ENCODE measurements at regions not wholly inside any gene's neighbourhood (a gene's known extent, or its start where the extent isn't known, plus 50 kb on each side); places are given as distances from the start of the nearest gene placed in this dataset.

DNA sequence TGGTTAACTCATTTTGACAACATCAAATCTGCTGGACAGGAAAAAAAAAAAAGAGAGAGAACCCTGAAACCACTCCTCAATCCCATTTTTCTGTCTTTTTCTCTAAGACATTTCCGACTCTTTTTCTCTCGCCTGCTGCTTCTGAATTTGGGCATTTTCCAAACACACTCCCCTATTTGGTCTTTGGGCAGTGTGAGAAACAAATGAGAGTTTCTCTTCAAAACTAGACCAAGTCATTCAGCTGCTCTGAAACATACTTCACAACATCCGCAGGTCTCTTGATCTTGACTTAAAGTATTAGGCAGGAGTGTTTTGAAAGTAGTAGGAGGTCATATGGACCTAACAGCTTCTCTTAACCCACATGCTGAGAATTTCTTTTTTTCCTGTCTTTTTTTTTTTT lies 364.8 kb upstream of the ESRRG start:
- H3K27me3 ChIP-seq (ENCODE audit: insufficient read depth, low read length) = peaks cover 64% of the 10 kb centered on the region
- H3K4me3 ChIP-seq (ENCODE audit: low read length) = peak overlapping the region; percentile 58; the same call in 1 of the 2 replicates

DNA sequence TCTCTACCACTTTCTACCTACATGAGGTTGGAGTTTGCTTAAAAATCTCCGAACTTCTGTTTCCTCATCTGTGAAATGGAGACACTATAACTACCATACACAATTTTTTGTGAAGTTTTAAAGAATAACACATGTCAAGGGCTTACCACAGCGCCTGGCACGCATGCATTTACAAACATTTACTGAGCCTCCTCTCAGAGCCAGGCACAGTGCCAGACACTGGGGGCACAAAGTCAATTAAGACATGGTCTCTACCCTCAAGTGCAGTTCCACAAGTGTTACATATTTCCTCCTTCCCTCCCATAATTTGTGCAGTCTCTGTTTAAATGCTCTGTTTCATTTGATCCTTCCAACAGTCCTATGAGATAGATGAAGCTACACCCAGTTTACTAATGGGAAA lies 356.4 kb upstream of the ESRRG start:
- WGBS = 97% methylated on average over 3 of the region's 3 CpGs
- no peaks in the 10 kb centered on the region for H3K4me1 ChIP-seq (ENCODE audit: insufficient read depth, low read length)
- no peak overlapping the region for H3K27ac ChIP-seq (ENCODE audit: low read depth, low read length)

More for the DNA sequence above, 364.8 kb upstream of the ESRRG start:
- Histone ChIP-seq H3K36me3 (ENCODE audit: insufficient read depth, low read length) (no peaks in the 10 kb centered on the region), H3K9me3 (ENCODE audit: insufficient read depth, low read depth, low read length) (no peaks in the 10 kb centered on the region), H3K4me1 (ENCODE audit: insufficient read depth, low read length) (peaks cover 19% of the 10 kb centered on the region), H3K27ac (ENCODE audit: low read depth, low read length) (no peak overlapping the region), H3K9ac (ENCODE audit: low read depth, low read length) (no peak overlapping the region)
- 60% methylated on average over 2 of the region's 3 CpGs for WGBS

GRCh38 chr1:217078959-217079358 lies 355.7 kb upstream of the ESRRG start:
- Histone ChIP-seq H3K4me1 (ENCODE audit: insufficient read depth, low read length) (no peaks in the 10 kb centered on the region), H3K27me3 (ENCODE audit: insufficient read depth, low read length) (no peaks in the 10 kb centered on the region), H3K36me3 (ENCODE audit: insufficient read depth, low read length) (no peaks in the 10 kb centered on the region), H3K4me3 (ENCODE audit: low read length) (no peak overlapping the region), H3K27ac (ENCODE audit: low read depth, low read length) (no peak overlapping the region), H3K9ac (ENCODE audit: low read depth, low read length) (no peak overlapping the region), H3K9me3 (ENCODE audit: insufficient read depth, low read depth, low read length) (no peaks in the 10 kb centered on the region)
- WGBS = no CpG with 5 or more reads among the region's 1 CpG

More for the DNA sequence above, 356.4 kb upstream of the ESRRG start:
- no peak overlapping the region for H3K4me3 ChIP-seq (ENCODE audit: low read length)
- no peaks in the 10 kb centered on the region for H3K27me3 ChIP-seq (ENCODE audit: insufficient read depth, low read length)
- no peak overlapping the region for H3K9ac ChIP-seq (ENCODE audit: low read depth, low read length)
- no peaks in the 10 kb centered on the region for H3K36me3 ChIP-seq (ENCODE audit: insufficient read depth, low read length)
- H3K9me3 ChIP-seq (ENCODE audit: insufficient read depth, low read depth, low read length) = no peaks in the 10 kb centered on the region

DNA sequence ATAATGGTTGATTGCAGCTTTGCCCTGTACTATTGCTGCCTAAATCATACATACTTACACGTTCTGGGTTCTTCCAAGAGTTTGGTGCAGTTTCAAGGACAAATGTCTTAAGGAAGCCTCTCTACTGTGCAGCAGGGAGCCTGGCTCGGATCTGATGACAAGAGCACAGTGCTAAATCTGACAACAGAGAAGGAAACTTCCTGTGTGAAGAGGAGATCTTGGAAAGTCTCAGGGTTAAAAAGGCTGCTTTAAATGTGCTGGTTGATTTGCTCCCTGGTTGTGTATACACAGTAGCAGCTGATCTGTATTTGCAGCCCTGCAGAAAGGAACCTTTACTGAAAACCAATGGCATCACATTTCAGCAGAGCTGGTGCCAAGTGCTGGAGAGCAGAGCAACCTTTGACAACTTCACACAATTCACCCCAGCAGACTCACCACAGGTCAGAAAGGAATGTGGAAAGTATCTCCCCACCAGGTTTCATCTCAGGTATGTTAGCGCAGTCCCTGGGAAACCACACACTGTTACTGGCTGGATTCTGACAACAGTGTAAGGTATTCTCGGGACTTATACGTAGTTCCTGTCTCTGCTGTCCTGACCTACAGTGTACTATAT lies 355.0 kb upstream of the ESRRG start:
- Histone ChIP-seq H3K4me1 (ENCODE audit: insufficient read depth, low read length) (no peaks in the 10 kb centered on the region), H3K27ac (ENCODE audit: low read depth, low read length) (no peak overlapping the region), H3K9me3 (ENCODE audit: insufficient read depth, low read depth, low read length) (no peaks in the 10 kb centered on the region), H3K4me3 (ENCODE audit: low read length) (no peak overlapping the region), H3K36me3 (ENCODE audit: insufficient read depth, low read length) (no peaks in the 10 kb centered on the region), H3K9ac (ENCODE audit: low read depth, low read length) (no peak overlapping the region), H3K27me3 (ENCODE audit: insufficient read depth, low read length) (no peaks in the 10 kb centered on the region)
- 73% methylated on average over 5 of the region's 5 CpGs for WGBS

DNA sequence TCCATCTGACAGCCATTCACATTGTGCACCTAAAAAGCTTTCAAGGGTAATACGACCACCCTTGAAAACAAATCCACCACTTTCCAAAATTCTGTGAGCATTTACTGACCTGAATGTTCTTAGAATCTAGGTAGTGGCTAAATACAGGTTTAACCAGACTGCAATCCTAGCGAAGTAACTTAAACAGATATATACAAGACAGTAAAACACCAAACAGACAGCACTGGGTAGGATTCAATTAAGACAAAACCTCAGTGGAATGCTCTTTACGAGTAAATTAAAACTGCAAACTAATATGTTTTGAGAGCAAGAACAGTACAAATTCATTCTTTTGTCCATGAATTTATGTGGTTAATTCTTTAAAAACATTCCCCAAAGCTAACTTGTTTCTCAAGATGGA lies 354.2 kb upstream of the ESRRG start:
- no peaks in the 10 kb centered on the region for H3K9me3 ChIP-seq (ENCODE audit: insufficient read depth, low read depth, low read length)
- no peaks in the 10 kb centered on the region for H3K36me3 ChIP-seq (ENCODE audit: insufficient read depth, low read length)
- no peaks in the 10 kb centered on the region for H3K4me1 ChIP-seq (ENCODE audit: insufficient read depth, low read length)
- H3K27ac ChIP-seq (ENCODE audit: low read depth, low read length) = no peak overlapping the region
- H3K27me3 ChIP-seq (ENCODE audit: insufficient read depth, low read length) = no peaks in the 10 kb centered on the region
- no peak overlapping the region for H3K4me3 ChIP-seq (ENCODE audit: low read length)
- no peak overlapping the region for H3K9ac ChIP-seq (ENCODE audit: low read depth, low read length)
- 88% methylated on average over 3 of the region's 3 CpGs for WGBS

- H3K9ac ChIP-seq (ENCODE audit: low read depth, low read length) = no peak overlapping the region
- H3K4me1 ChIP-seq (ENCODE audit: insufficient read depth, low read length) = no peaks in the 10 kb centered on the region
- H3K27ac ChIP-seq (ENCODE audit: low read depth, low read length) = no peak overlapping the region
- WGBS = 88% methylated on average over 2 of the region's 2 CpGs
- H3K9me3 ChIP-seq (ENCODE audit: insufficient read depth, low read depth, low read length) = no peaks in the 10 kb centered on the region
- H3K27me3 ChIP-seq (ENCODE audit: insufficient read depth, low read length) = no peaks in the 10 kb centered on the region
- no peak overlapping the region for H3K4me3 ChIP-seq (ENCODE audit: low read length)
- no peaks in the 10 kb centered on the region for H3K36me3 ChIP-seq (ENCODE audit: insufficient read depth, low read length)
Observed at GRCh38 chr1:217076902-217077301, 353.7 kb upstream of the ESRRG start.

- no peaks in the 10 kb centered on the region for H3K4me1 ChIP-seq (ENCODE audit: insufficient read depth, low read length)
- WGBS = 88% methylated on average over 1 of the region's 1 CpG
- H3K27ac ChIP-seq (ENCODE audit: low read depth, low read length) = no peak overlapping the region
- H3K36me3 ChIP-seq (ENCODE audit: insufficient read depth, low read length) = no peaks in the 10 kb centered on the region
- H3K9ac ChIP-seq (ENCODE audit: low read depth, low read length) = no peak overlapping the region
- no peak overlapping the region for H3K4me3 ChIP-seq (ENCODE audit: low read length)
- no peaks in the 10 kb centered on the region for H3K27me3 ChIP-seq (ENCODE audit: insufficient read depth, low read length)
- H3K9me3 ChIP-seq (ENCODE audit: insufficient read depth, low read depth, low read length) = no peaks in the 10 kb centered on the region
Observed at GRCh38 chr1:217072926-217073325, 349.7 kb upstream of the ESRRG start.

DNA sequence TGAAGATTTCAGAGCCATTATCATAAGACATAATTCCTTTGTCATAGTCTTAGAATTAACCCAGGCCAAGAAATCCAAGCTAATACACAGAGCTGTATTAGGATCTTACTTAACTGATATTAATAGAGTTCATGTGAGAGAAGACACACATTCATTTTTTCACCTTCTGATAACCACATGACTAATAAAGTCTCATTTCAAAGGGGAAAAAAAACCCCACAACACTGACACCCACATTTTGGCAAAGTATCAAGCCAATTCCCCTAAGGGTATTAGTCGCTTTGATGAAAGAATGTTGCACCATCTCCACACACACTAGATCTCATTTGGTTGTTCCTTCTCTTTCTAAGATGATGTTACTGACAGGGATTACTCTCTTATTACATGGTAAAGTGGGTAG lies 344.4 kb upstream of the ESRRG start:
- H3K27ac ChIP-seq (ENCODE audit: low read depth, low read length) = no peak overlapping the region
- H3K9ac ChIP-seq (ENCODE audit: low read depth, low read length) = no peak overlapping the region
- WGBS = 86% methylated on average over 1 of the region's 1 CpG
- no peaks in the 10 kb centered on the region for H3K4me1 ChIP-seq (ENCODE audit: insufficient read depth, low read length)
- H3K9me3 ChIP-seq (ENCODE audit: insufficient read depth, low read depth, low read length) = no peaks in the 10 kb centered on the region
- H3K36me3 ChIP-seq (ENCODE audit: insufficient read depth, low read length) = no peaks in the 10 kb centered on the region
- H3K4me3 ChIP-seq (ENCODE audit: low read length) = no peak overlapping the region
- no peaks in the 10 kb centered on the region for H3K27me3 ChIP-seq (ENCODE audit: insufficient read depth, low read length)

DNA sequence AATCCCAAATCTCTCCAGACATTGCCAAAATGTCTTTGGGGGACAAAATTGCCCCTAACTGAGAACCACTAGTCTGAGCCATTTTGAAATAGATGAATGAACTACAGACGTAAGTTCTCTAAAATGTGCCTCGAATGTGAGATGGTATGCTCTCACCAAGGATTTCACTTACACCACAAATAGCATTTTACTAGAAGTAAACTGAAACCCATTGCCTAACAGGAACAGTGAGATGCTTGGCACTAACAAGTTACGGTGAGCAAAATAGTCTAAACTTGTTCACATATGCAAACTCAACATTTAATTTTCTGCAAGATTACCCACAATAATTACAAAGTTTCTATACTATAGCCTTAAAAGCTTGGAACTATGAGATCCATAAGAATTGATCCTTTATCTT lies 343.6 kb upstream of the ESRRG start:
- Histone ChIP-seq H3K27ac (ENCODE audit: low read depth, low read length) (no peak overlapping the region), H3K36me3 (ENCODE audit: insufficient read depth, low read length) (no peaks in the 10 kb centered on the region), H3K27me3 (ENCODE audit: insufficient read depth, low read length) (no peaks in the 10 kb centered on the region), H3K4me3 (ENCODE audit: low read length) (no peak overlapping the region), H3K9me3 (ENCODE audit: insufficient read depth, low read depth, low read length) (no peaks in the 10 kb centered on the region), H3K4me1 (ENCODE audit: insufficient read depth, low read length) (no peaks in the 10 kb centered on the region), H3K9ac (ENCODE audit: low read depth, low read length) (no peak overlapping the region)
- 94% methylated on average over 3 of the region's 3 CpGs for WGBS

- 59% methylated on average over 6 of the region's 6 CpGs for WGBS
- Histone ChIP-seq H3K4me1 (ENCODE audit: insufficient read depth, low read length) (no peaks in the 10 kb centered on the region), H3K27ac (ENCODE audit: low read depth, low read length) (no peak overlapping the region), H3K27me3 (ENCODE audit: insufficient read depth, low read length) (no peaks in the 10 kb centered on the region), H3K9ac (ENCODE audit: low read depth, low read length) (no peak overlapping the region), H3K36me3 (ENCODE audit: insufficient read depth, low read length) (no peaks in the 10 kb centered on the region), H3K4me3 (ENCODE audit: low read length) (no peak overlapping the region), H3K9me3 (ENCODE audit: insufficient read depth, low read depth, low read length) (no peaks in the 10 kb centered on the region)
Observed at GRCh38 chr1:217063172-217063908, 340.1 kb upstream of the ESRRG start.

DNA sequence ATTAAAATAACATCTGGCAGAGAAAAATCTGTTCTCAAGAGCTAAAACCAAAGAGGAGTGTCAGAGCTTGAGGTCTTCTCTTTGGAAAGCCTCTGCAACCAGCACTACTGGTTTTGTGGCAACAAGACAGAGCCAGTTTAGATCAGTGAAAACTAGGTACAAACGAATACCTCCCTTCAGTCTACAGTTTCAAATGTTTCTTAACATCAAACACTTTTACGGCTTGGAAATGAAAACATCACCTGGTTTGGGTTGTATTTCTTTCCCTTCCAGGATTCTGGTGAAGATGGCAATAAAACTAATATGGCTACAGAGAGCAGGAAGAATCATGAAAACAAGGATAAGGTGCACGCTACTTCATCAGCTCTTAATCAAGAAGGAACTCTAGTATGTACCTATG lies 339.4 kb upstream of the ESRRG start:
- H3K4me3 ChIP-seq (ENCODE audit: low read length) = no peak overlapping the region
- H3K36me3 ChIP-seq (ENCODE audit: insufficient read depth, low read length) = no peaks in the 10 kb centered on the region
- WGBS = 86% methylated on average over 3 of the region's 3 CpGs
- no peaks in the 10 kb centered on the region for H3K9me3 ChIP-seq (ENCODE audit: insufficient read depth, low read depth, low read length)
- no peak overlapping the region for H3K27ac ChIP-seq (ENCODE audit: low read depth, low read length)
- H3K9ac ChIP-seq (ENCODE audit: low read depth, low read length) = no peak overlapping the region
- H3K4me1 ChIP-seq (ENCODE audit: insufficient read depth, low read length) = no peaks in the 10 kb centered on the region
- H3K27me3 ChIP-seq (ENCODE audit: insufficient read depth, low read length) = no peaks in the 10 kb centered on the region
